ENCODE measurements at regions not wholly inside any gene's neighbourhood (a gene's known extent, or its start where the extent isn't known, plus 50 kb on each side); places are given as distances from the start of the nearest gene placed in this dataset.

DNA sequence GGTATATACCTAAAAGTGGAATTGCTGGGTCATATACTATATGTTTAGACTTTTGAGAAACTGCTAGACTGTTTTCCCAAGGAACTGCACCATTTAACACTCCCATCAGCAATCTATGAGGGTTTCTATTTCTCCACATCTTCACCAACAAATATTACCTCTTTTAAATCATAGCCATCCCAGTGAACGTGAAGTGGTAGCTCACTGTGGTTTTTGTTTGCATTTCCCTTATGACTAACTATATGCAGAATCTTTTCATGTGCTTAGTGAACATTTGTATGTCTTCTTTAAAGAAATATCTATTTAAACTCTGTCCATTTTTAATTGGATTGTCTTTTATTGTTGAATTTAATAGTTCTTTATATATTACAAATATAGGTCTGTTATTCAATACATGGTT, 115.8 kb upstream of the SEC61G start:
- TF ChIP-seq, protein P1, sequence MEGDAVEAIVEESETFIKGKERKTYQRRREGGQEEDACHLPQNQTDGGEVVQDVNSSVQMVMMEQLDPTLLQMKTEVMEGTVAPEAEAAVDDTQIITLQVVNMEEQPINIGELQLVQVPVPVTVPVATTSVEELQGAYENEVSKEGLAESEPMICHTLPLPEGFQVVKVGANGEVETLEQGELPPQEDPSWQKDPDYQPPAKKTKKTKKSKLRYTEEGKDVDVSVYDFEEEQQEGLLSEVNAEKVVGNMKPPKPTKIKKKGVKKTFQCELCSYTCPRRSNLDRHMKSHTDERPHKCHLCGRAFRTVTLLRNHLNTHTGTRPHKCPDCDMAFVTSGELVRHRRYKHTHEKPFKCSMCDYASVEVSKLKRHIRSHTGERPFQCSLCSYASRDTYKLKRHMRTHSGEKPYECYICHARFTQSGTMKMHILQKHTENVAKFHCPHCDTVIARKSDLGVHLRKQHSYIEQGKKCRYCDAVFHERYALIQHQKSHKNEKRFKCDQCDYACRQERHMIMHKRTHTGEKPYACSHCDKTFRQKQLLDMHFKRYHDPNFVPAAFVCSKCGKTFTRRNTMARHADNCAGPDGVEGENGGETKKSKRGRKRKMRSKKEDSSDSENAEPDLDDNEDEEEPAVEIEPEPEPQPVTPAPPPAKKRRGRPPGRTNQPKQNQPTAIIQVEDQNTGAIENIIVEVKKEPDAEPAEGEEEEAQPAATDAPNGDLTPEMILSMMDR (IDR thresholded peaks at IDR 0.05) = no peak
- TF ChIP-seq POLR2A (IDR thresholded peaks at IDR 0.05) = no peak
- TF ChIP-seq EP300 (IDR thresholded peaks at IDR 0.05) = no peak
